ENCODE measurements at regions not wholly inside any gene's neighbourhood (a gene's known extent, or its start where the extent isn't known, plus 50 kb on each side); places are given as distances from the start of the nearest gene placed in this dataset.

DNA sequence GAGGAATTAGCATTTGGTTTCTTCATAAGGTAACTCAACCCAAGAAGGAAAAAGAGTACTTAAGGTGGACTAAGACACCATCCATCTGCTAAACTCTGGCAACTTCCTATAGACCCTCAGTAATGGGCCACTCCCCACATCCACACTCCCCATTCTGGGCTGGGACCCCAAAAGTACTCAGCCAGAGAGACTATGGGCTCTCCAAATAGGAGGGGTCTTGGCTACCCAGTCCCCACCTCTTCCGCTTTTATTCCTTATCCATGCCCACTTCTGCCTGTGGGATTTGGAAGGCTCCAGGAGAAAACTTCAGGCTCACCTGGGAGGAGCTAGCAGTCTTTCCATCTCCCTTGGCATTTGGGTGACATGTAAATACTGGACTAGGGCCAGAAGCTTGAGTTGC, 164.5 kb upstream of the CCL2 start:
- Histone ChIP-seq H3K4me3 (ENCODE audit: low read depth, low read length) (no peak overlapping the region), H3K36me3 (ENCODE audit: control insufficient read depth, insufficient read depth, low read length) (no peaks in the 10 kb centered on the region), H3K9me3 (no peaks in the 10 kb centered on the region), H3K27me3 (replicated peaks; ENCODE audit: control insufficient read depth, insufficient read depth, low read length) (no peaks in the 10 kb centered on the region), H3K4me1 (no peaks in the 10 kb centered on the region)
- Mint-ChIP-seq H3K9me3 (ENCODE audit: unreplicated experiment) (no peaks in the 10 kb centered on the region), H3K4me1 (ENCODE audit: low read depth, unreplicated experiment) (no peaks in the 10 kb centered on the region), H3K27me3 (ENCODE audit: insufficient read depth, unreplicated experiment) (peaks cover 3% of the 10 kb centered on the region), H3K27ac (ENCODE audit: unreplicated experiment) (no peak overlapping the region), H3K4me3 (ENCODE audit: unreplicated experiment) (no peak overlapping the region), H3K36me3 (ENCODE audit: insufficient read depth, unreplicated experiment) (no peaks in the 10 kb centered on the region)
- intact Hi-C loops (cut with micrococcal nuclease; ENCODE audit: unreplicated experiment) = no loop called here
- no TSS peak for BruUV-seq (replicated peaks)
- TF ChIP-seq, protein P1, sequence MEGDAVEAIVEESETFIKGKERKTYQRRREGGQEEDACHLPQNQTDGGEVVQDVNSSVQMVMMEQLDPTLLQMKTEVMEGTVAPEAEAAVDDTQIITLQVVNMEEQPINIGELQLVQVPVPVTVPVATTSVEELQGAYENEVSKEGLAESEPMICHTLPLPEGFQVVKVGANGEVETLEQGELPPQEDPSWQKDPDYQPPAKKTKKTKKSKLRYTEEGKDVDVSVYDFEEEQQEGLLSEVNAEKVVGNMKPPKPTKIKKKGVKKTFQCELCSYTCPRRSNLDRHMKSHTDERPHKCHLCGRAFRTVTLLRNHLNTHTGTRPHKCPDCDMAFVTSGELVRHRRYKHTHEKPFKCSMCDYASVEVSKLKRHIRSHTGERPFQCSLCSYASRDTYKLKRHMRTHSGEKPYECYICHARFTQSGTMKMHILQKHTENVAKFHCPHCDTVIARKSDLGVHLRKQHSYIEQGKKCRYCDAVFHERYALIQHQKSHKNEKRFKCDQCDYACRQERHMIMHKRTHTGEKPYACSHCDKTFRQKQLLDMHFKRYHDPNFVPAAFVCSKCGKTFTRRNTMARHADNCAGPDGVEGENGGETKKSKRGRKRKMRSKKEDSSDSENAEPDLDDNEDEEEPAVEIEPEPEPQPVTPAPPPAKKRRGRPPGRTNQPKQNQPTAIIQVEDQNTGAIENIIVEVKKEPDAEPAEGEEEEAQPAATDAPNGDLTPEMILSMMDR (IDR thresholded peaks at IDR 0.05; ENCODE audit: insufficient read depth in 1 of 2, low read depth in 1 of 2, low read length in 1 of 2, severe bottlenecking in 1 of 2, unreplicated experiment in 1 of 2) = no peak
- ChIA-PET CTCF (no interaction called here), POLR2A (no interaction called here)
- no peak for DNase-seq

DNA sequence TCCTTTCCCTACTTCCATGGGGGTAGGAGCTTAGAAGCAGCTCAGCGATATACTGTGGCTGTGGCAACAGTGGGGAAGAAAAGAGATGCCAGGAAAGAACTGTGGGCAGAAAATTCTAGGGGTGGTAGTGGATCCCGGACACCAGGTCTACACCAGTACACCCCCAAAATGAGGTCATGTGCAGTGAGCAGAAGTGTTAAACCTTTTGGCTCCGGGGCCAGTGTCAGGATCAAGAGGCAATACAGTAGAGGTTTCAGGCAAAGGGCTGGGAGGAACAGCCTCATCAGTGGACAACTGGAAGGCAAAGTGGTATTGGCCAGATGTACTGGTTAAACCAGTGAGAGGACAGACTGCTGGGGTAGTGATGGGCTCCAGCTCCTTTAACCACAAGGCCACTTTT, 163.1 kb upstream of the CCL2 start:
- no peak overlapping the region for H3K4me3 ChIP-seq (ENCODE audit: low read depth, low read length)
- intact Hi-C loops (cut with micrococcal nuclease; ENCODE audit: unreplicated experiment) = no loop called here
- H3K4me3 Mint-ChIP-seq (ENCODE audit: unreplicated experiment) = no peak overlapping the region
- no peaks in the 10 kb centered on the region for H3K4me1 Mint-ChIP-seq (ENCODE audit: low read depth, unreplicated experiment)
- POLR2A ChIA-PET = no interaction called here
- H3K36me3 Mint-ChIP-seq (ENCODE audit: insufficient read depth, unreplicated experiment) = no peaks in the 10 kb centered on the region
- no TSS peak for BruUV-seq (replicated peaks)
- no peak for DNase-seq
- H3K27ac Mint-ChIP-seq (ENCODE audit: unreplicated experiment) = no peak overlapping the region
- no peaks in the 10 kb centered on the region for H3K27me3 ChIP-seq (replicated peaks; ENCODE audit: control insufficient read depth, insufficient read depth, low read length)
- peaks cover 4% of the 10 kb centered on the region for H3K27me3 Mint-ChIP-seq (ENCODE audit: insufficient read depth, unreplicated experiment)
- TF ChIP-seq, protein P1 (IDR thresholded peaks at IDR 0.05; ENCODE audit: insufficient read depth in 1 of 2, low read depth in 1 of 2, low read length in 1 of 2, severe bottlenecking in 1 of 2, unreplicated experiment in 1 of 2) = no peak
- no peaks in the 10 kb centered on the region for H3K36me3 ChIP-seq (ENCODE audit: control insufficient read depth, insufficient read depth, low read length)
- H3K9me3 Mint-ChIP-seq (ENCODE audit: unreplicated experiment) = no peaks in the 10 kb centered on the region
- no peaks in the 10 kb centered on the region for H3K4me1 ChIP-seq
- CTCF ChIA-PET = no interaction called here
- H3K9me3 ChIP-seq = no peaks in the 10 kb centered on the region

DNA sequence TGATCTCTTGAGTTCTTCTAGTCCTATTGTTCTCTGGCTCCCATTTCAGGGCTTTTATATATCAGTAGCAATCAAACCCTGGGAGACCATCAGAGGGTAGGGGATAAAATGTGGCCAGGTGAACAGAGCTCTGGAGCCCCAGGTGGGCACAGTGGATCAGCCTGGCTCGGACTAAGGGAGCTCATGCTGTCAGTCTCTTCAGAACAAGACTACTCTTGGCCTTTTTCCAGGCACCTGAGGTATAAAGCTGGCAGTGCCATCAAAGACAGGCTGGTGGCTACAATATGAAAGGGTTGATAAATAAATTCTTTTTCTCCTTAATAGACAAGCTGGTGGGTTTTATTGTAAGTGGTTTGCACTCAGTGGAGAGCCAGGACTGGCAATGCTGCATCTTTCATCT, 160.0 kb upstream of the CCL2 start:
- no peaks in the 10 kb centered on the region for H3K9me3 Mint-ChIP-seq (ENCODE audit: unreplicated experiment)
- H3K27me3 Mint-ChIP-seq (ENCODE audit: insufficient read depth, unreplicated experiment) = peaks cover 20% of the 10 kb centered on the region
- no peak for DNase-seq
- CTCF ChIA-PET = no interaction called here
- no TSS peak for BruUV-seq (replicated peaks)
- Histone ChIP-seq H3K4me1 (no peaks in the 10 kb centered on the region), H3K36me3 (ENCODE audit: control insufficient read depth, insufficient read depth, low read length) (no peaks in the 10 kb centered on the region), H3K4me3 (ENCODE audit: low read depth, low read length) (no peak overlapping the region), H3K27me3 (replicated peaks; ENCODE audit: control insufficient read depth, insufficient read depth, low read length) (no peaks in the 10 kb centered on the region), H3K9me3 (no peaks in the 10 kb centered on the region)
- no peaks in the 10 kb centered on the region for H3K4me1 Mint-ChIP-seq (ENCODE audit: low read depth, unreplicated experiment)
- TF ChIP-seq, protein P1 (IDR thresholded peaks at IDR 0.05; ENCODE audit: insufficient read depth in 1 of 2, low read depth in 1 of 2, low read length in 1 of 2, severe bottlenecking in 1 of 2, unreplicated experiment in 1 of 2) = no peak
- intact Hi-C loops (cut with micrococcal nuclease; ENCODE audit: unreplicated experiment) = no loop called here
- H3K27ac Mint-ChIP-seq (ENCODE audit: unreplicated experiment) = no peak overlapping the region
- H3K36me3 Mint-ChIP-seq (ENCODE audit: insufficient read depth, unreplicated experiment) = no peaks in the 10 kb centered on the region
- H3K4me3 Mint-ChIP-seq (ENCODE audit: unreplicated experiment) = no peak overlapping the region
- POLR2A ChIA-PET = no interaction called here
